NT2/D1 (cell line): ENCODE measurements at regions not wholly inside any gene's neighbourhood (a gene's known extent, or its start where the extent isn't known, plus 50 kb on each side); places are given as distances from the start of the nearest gene placed in this dataset.
"Not testable (repeated sequence)": the region's sequence is repeated elsewhere in the genome, so short reads cannot be mapped to it uniquely, and the experiment has no call there.

ENCODE experiments used
- YY1 ChIP-seq: IDR thresholded peaks from 2 replicates; pipeline ENCODE4 v1.6.1; 2011; ENCODE audit not compliant: insufficient read length, insufficient read depth
- ZNF274 ChIP-seq: IDR thresholded peaks from 2 replicates; pipeline ENCODE4 v1.6.1; 2011; ENCODE audit warnings: mild to moderate bottlenecking, low read depth, low read length

- not testable (repeated sequence) for TF ChIP-seq YY1, ZNF274
Observed at GRCh38 chr5:88014984-88015383, 253.7 kb downstream of the TMEM161B start.
